PC-3 (cell line): ENCODE measurements at regions not wholly inside any gene's neighbourhood (a gene's known extent, or its start where the extent isn't known, plus 50 kb on each side); places are given as distances from the start of the nearest gene placed in this dataset.

ENCODE experiments used
- EZH2 ChIP-seq: fragments of 300-600 bp; sonication (generic); IDR thresholded peaks from one replicate; pipeline ENCODE4 v1.6.1; 2017; ENCODE audit warnings: antibody characterized with exemption, mild to moderate bottlenecking, low read length; ENCODE audit not compliant: unreplicated experiment
- TF ChIP-seq, protein P1 (sequence below): fragments of 300-600 bp; sonication (generic); conservative IDR thresholded peaks from 2 replicates; pipeline ENCODE4 v1.5.1; 2017; ENCODE audit warnings: antibody characterized with exemption, low read depth, mild to moderate bottlenecking, low read length

GRCh38 chr13:39915418-39915817, 260.0 kb downstream of the COG6 start:
- TF ChIP-seq, protein P1, sequence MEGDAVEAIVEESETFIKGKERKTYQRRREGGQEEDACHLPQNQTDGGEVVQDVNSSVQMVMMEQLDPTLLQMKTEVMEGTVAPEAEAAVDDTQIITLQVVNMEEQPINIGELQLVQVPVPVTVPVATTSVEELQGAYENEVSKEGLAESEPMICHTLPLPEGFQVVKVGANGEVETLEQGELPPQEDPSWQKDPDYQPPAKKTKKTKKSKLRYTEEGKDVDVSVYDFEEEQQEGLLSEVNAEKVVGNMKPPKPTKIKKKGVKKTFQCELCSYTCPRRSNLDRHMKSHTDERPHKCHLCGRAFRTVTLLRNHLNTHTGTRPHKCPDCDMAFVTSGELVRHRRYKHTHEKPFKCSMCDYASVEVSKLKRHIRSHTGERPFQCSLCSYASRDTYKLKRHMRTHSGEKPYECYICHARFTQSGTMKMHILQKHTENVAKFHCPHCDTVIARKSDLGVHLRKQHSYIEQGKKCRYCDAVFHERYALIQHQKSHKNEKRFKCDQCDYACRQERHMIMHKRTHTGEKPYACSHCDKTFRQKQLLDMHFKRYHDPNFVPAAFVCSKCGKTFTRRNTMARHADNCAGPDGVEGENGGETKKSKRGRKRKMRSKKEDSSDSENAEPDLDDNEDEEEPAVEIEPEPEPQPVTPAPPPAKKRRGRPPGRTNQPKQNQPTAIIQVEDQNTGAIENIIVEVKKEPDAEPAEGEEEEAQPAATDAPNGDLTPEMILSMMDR = no peak
- TF ChIP-seq EZH2 = no peak
